Panc1 (cell line): ENCODE measurements at regions not wholly inside any gene's neighbourhood (a gene's known extent, or its start where the extent isn't known, plus 50 kb on each side); places are given as distances from the start of the nearest gene placed in this dataset.
"Not testable (repeated sequence)": the region's sequence is repeated elsewhere in the genome, so short reads cannot be mapped to it uniquely, and the experiment has no call there.

Experiments
- ATAC-seq: fragments of 200-7000 bp; cut with Tn5 transposase; 2 replicates; pipeline ENCODE4 v1.9.1; 2020; ENCODE audit warnings: mild to moderate bottlenecking, moderate library complexity
- BruUV-seq: library from RNA; stranded (reverse); fragments of 400-500 nt; replicated peaks from 2 replicates; lab custom pipeline; 2021; lab: Mats Ljungman, UMichigan
- CTCF ChIA-PET: fragments of 300-600 bp; sonication (Branson Sonifier 250); formaldehyde crosslinking; loops from one replicate; lab custom pipeline; 2022; ENCODE audit warnings: antibody characterized with exemption; lab: Charles Lee
- POLR2A ChIA-PET: fragments of 300-600 bp; sonication (Branson Sonifier 250); formaldehyde crosslinking; loops from one replicate; lab custom pipeline; 2022; ENCODE audit warnings: antibody characterized with exemption; lab: Charles Lee
- DNase-seq: peaks from one replicate; pipeline ENCODE4 v3.0.0-alpha.2; 2010; ENCODE audit warnings: low read depth, low spot score
- H3K27ac ChIP-seq: 2 replicates; pipeline ENCODE4 v1.5.1; 2011; ENCODE audit warnings: mild to moderate bottlenecking, low read length, inconsistent platforms
- H3K27me3 ChIP-seq: fragments of 200-500 bp; sonication (Bioruptor generic); 2 replicates; pipeline ENCODE4 v1.6.0; 2014; ENCODE audit warnings: low read length, inconsistent platforms; ENCODE audit not compliant: control insufficient read depth, insufficient read depth
- H3K36me3 ChIP-seq: fragments of 200-500 bp; sonication (Bioruptor generic); 2 replicates; pipeline ENCODE4 v1.5.1; 2014; ENCODE audit warnings: inconsistent platforms, mild to moderate bottlenecking, low read length, moderate library complexity; ENCODE audit not compliant: control insufficient read depth, insufficient read depth
- H3K4me1 ChIP-seq: 2 replicates; pipeline ENCODE4 v1.5.1; 2011; ENCODE audit warnings: inconsistent platforms, mild to moderate bottlenecking, low read length, moderate library complexity; ENCODE audit not compliant: control insufficient read depth, insufficient read depth
- H3K4me3 ChIP-seq, 2 experiments: 2 replicates each; pipeline ENCODE4 v1.5.1; 2011 to 2012; ENCODE audit warnings: low read depth in 2 of 2, low read length in 2 of 2, mild to moderate bottlenecking in 2 of 2, inconsistent platforms in 1 of 2, moderate library complexity in 1 of 2
- H3K9me3 ChIP-seq: fragments of 200-500 bp; sonication (Bioruptor generic); 2 replicates; pipeline ENCODE4 v1.5.1; 2014; ENCODE audit warnings: low read depth, mild to moderate bottlenecking, inconsistent platforms, low read length, moderate library complexity; ENCODE audit not compliant: control insufficient read depth, insufficient read depth
- in situ Hi-C: cut with HindIII; loops from 2 replicates; pipeline ENCODE4 v1.10.0; 2016; ENCODE audit warnings: low sequenced_read_pairs, low pct_unique_long_range_greater_than_20kb
- intact Hi-C: fragments of 100-400 bp; cut with micrococcal nuclease; formaldehyde crosslinking; loops from one replicate; pipeline ENCODE4 v1.10.0; 2022; ENCODE audit not compliant: unreplicated experiment

GRCh38 chr9:61992110-61992509 is 802.3 kb downstream of the SPATA31A7 start:
- H3K4me3 ChIP-seq, DNase-seq, in situ Hi-C loops, H3K27ac ChIP-seq, H3K4me1 ChIP-seq, H3K36me3 ChIP-seq, H3K9me3 ChIP-seq, CTCF ChIA-PET, intact Hi-C loops, POLR2A ChIA-PET, BruUV-seq, H3K27me3 ChIP-seq, ATAC-seq: not testable (repeated sequence)

- H3K4me3 ChIP-seq, DNase-seq, intact Hi-C loops, H3K36me3 ChIP-seq, H3K27ac ChIP-seq, in situ Hi-C loops, H3K4me1 ChIP-seq, CTCF ChIA-PET, BruUV-seq, POLR2A ChIA-PET, H3K27me3 ChIP-seq, H3K9me3 ChIP-seq: not testable (repeated sequence)
- 0 out of 2 replicates have a peak, but pooled peaks have one; percentile 42 for ATAC-seq
Observed at GRCh38 chr9:62032441-62032840, 842.6 kb downstream of the SPATA31A7 start.

GRCh38 chr9:62038260-62038659 is 848.4 kb downstream of the SPATA31A7 start:
- in situ Hi-C loops, H3K9me3 ChIP-seq, H3K27ac ChIP-seq, BruUV-seq, H3K27me3 ChIP-seq, intact Hi-C loops, H3K36me3 ChIP-seq, DNase-seq, POLR2A ChIA-PET, ATAC-seq, H3K4me1 ChIP-seq, CTCF ChIA-PET, H3K4me3 ChIP-seq: not testable (repeated sequence)

- in situ Hi-C loops, H3K9me3 ChIP-seq, CTCF ChIA-PET, H3K4me3 ChIP-seq, ATAC-seq, intact Hi-C loops, H3K36me3 ChIP-seq, H3K27ac ChIP-seq, H3K27me3 ChIP-seq, BruUV-seq, DNase-seq, H3K4me1 ChIP-seq, POLR2A ChIA-PET: not testable (repeated sequence)
Observed at GRCh38 chr9:62058155-62058554, 868.3 kb downstream of the SPATA31A7 start.

- DNase-seq, CTCF ChIA-PET, H3K4me1 ChIP-seq, H3K36me3 ChIP-seq, POLR2A ChIA-PET, H3K4me3 ChIP-seq, ATAC-seq, intact Hi-C loops, in situ Hi-C loops, H3K27me3 ChIP-seq, BruUV-seq, H3K27ac ChIP-seq, H3K9me3 ChIP-seq: not testable (repeated sequence)
Observed at GRCh38 chr9:62071043-62071442, 881.2 kb downstream of the SPATA31A7 start.

GRCh38 chr9:62073401-62073800 is 883.6 kb downstream of the SPATA31A7 start:
- H3K4me1 ChIP-seq, POLR2A ChIA-PET, in situ Hi-C loops, CTCF ChIA-PET, H3K4me3 ChIP-seq, ATAC-seq, H3K9me3 ChIP-seq, H3K27me3 ChIP-seq, H3K27ac ChIP-seq, H3K36me3 ChIP-seq, BruUV-seq, intact Hi-C loops, DNase-seq: not testable (repeated sequence)

GRCh38 chr9:62084245-62084644 is 894.4 kb downstream of the SPATA31A7 start:
- H3K4me3 ChIP-seq, H3K27ac ChIP-seq, in situ Hi-C loops, H3K9me3 ChIP-seq, BruUV-seq, ATAC-seq, H3K4me1 ChIP-seq, H3K36me3 ChIP-seq, DNase-seq, H3K27me3 ChIP-seq, CTCF ChIA-PET, POLR2A ChIA-PET, intact Hi-C loops: not testable (repeated sequence)
